ENCODE measurements at regions not wholly inside any gene's neighbourhood (a gene's known extent, or its start where the extent isn't known, plus 50 kb on each side); places are given as distances from the start of the nearest gene placed in this dataset.

DNA sequence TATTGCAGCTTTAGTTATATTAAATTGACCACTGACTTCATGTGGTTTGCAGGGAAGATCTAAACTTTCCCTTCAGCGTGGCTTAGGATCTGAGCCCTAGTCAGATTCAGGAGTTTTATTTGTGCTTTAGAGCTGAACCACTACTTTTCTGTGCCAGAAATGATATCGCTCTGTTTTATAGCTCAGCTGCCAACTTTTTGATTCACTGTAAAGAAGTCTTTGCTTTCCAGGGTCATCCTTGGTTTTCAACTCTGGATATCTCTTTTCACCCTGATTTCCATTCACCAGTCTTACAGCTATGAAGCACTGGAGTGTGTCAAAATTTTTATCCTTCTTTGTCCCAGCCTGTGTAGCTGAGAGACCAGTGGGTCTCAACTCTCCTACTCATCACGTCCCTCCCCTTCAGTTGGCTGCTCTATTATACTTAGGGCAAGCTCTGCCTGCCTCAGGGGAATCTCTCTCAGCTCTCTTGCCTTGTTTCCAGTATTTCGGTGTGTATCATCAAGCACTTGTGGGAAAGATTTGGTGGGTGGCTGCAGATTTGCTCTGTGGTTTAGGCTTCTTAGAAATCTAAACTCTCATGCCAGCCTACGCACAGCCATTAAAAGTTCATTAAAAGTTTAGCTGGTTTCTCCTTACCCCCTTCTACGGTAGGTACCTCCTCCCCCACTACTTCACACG lies 425.5 kb downstream of the TENT5A start:
- TF ChIP-seq TAF1 (conservative IDR thresholded peaks at IDR 0.05) (no peak), RXRA (IDR thresholded peaks at IDR 0.05) (no peak), FOXA1 (IDR thresholded peaks at IDR 0.05) (no peak), HNF4A (conservative IDR thresholded peaks at IDR 0.05) (no peak), FOXA2 (IDR thresholded peaks at IDR 0.05) (no peak), HNF4G (IDR thresholded peaks at IDR 0.05) (no peak)
- TF ChIP-seq, protein P1, sequence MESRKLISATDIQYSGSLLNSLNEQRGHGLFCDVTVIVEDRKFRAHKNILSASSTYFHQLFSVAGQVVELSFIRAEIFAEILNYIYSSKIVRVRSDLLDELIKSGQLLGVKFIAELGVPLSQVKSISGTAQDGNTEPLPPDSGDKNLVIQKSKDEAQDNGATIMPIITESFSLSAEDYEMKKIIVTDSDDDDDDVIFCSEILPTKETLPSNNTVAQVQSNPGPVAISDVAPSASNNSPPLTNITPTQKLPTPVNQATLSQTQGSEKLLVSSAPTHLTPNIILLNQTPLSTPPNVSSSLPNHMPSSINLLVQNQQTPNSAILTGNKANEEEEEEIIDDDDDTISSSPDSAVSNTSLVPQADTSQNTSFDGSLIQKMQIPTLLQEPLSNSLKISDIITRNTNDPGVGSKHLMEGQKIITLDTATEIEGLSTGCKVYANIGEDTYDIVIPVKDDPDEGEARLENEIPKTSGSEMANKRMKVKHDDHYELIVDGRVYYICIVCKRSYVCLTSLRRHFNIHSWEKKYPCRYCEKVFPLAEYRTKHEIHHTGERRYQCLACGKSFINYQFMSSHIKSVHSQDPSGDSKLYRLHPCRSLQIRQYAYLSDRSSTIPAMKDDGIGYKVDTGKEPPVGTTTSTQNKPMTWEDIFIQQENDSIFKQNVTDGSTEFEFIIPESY (IDR thresholded peaks at IDR 0.05), result no peak
- TF ChIP-seq, protein P2, sequence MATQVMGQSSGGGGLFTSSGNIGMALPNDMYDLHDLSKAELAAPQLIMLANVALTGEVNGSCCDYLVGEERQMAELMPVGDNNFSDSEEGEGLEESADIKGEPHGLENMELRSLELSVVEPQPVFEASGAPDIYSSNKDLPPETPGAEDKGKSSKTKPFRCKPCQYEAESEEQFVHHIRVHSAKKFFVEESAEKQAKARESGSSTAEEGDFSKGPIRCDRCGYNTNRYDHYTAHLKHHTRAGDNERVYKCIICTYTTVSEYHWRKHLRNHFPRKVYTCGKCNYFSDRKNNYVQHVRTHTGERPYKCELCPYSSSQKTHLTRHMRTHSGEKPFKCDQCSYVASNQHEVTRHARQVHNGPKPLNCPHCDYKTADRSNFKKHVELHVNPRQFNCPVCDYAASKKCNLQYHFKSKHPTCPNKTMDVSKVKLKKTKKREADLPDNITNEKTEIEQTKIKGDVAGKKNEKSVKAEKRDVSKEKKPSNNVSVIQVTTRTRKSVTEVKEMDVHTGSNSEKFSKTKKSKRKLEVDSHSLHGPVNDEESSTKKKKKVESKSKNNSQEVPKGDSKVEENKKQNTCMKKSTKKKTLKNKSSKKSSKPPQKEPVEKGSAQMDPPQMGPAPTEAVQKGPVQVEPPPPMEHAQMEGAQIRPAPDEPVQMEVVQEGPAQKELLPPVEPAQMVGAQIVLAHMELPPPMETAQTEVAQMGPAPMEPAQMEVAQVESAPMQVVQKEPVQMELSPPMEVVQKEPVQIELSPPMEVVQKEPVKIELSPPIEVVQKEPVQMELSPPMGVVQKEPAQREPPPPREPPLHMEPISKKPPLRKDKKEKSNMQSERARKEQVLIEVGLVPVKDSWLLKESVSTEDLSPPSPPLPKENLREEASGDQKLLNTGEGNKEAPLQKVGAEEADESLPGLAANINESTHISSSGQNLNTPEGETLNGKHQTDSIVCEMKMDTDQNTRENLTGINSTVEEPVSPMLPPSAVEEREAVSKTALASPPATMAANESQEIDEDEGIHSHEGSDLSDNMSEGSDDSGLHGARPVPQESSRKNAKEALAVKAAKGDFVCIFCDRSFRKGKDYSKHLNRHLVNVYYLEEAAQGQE (IDR thresholded peaks at IDR 0.05), result no peak
- TF ChIP-seq, protein P3, sequence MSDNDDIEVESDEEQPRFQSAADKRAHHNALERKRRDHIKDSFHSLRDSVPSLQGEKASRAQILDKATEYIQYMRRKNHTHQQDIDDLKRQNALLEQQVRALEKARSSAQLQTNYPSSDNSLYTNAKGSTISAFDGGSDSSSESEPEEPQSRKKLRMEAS (IDR thresholded peaks at IDR 0.05), result no peak
- TF ChIP-seq, protein P4, sequence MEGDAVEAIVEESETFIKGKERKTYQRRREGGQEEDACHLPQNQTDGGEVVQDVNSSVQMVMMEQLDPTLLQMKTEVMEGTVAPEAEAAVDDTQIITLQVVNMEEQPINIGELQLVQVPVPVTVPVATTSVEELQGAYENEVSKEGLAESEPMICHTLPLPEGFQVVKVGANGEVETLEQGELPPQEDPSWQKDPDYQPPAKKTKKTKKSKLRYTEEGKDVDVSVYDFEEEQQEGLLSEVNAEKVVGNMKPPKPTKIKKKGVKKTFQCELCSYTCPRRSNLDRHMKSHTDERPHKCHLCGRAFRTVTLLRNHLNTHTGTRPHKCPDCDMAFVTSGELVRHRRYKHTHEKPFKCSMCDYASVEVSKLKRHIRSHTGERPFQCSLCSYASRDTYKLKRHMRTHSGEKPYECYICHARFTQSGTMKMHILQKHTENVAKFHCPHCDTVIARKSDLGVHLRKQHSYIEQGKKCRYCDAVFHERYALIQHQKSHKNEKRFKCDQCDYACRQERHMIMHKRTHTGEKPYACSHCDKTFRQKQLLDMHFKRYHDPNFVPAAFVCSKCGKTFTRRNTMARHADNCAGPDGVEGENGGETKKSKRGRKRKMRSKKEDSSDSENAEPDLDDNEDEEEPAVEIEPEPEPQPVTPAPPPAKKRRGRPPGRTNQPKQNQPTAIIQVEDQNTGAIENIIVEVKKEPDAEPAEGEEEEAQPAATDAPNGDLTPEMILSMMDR (IDR thresholded peaks at IDR 0.05; ENCODE audit: low read depth, low read length, missing input control), result no peak
- TF ChIP-seq, protein P5, sequence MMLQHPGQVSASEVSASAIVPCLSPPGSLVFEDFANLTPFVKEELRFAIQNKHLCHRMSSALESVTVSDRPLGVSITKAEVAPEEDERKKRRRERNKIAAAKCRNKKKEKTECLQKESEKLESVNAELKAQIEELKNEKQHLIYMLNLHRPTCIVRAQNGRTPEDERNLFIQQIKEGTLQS (IDR thresholded peaks at IDR 0.05), result no peak
- Histone ChIP-seq H3K36me3 (ENCODE audit: control insufficient read depth in 4 of 4, insufficient read depth in 3 of 4, low read depth in 1 of 4, low read length in 3 of 4) (no peaks in the 10 kb centered on the region), H3K27me3 (ENCODE audit: control insufficient read depth in 4 of 4, insufficient read depth in 4 of 4, low read length in 3 of 4) (no peaks in the 10 kb centered on the region), H3K27ac (ENCODE audit: low read depth in 1 of 2, low read length in 2 of 2) (no peak overlapping the region), H3K4me1 (ENCODE audit: control insufficient read depth in 4 of 4, insufficient read depth in 4 of 4, low read length in 3 of 4) (no peaks in the 10 kb centered on the region), H3K9ac (ENCODE audit: low read depth in 1 of 2, low read length in 2 of 2) (no peak overlapping the region), H3K4me3 (ENCODE audit: low read depth in 1 of 3, low read length in 3 of 3) (no peak overlapping the region), H3K9me3 (ENCODE audit: control insufficient read depth in 4 of 4, low read length in 3 of 4) (no peaks in the 10 kb centered on the region)
- WGBS, result 80% methylated on average over 7 of the region's 7 CpGs
- no peak for DNase-seq (ENCODE audit: low spot score)

DNA sequence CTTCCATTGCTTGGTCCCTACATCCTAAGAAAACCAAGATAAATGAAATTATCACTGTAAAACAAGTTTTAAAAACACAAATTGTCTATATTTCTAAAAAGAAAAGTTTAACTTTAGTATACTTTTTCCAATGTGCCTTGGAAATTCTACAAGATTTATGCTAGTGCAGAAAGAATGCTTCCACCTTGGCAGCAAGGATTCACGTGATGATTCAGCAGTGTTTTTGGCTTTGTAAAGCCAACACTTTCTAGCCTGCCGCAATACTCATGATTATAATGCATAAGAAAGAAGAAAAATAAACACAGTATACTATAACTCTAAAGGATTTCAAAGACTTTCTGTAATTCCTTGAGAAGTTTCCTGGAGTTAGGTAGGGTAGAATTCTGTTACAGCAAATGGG lies 442.7 kb downstream of the TENT5A start:
- no peak for DNase-seq (ENCODE audit: low spot score)
- Histone ChIP-seq H3K9me3 (ENCODE audit: control insufficient read depth in 4 of 4, low read length in 3 of 4) (peaks cover 0 to 8% (median 2%) of the 10 kb centered on the region in 4 donors), H3K9ac (ENCODE audit: low read depth in 1 of 2, low read length in 2 of 2) (no peak overlapping the region), H3K4me3 (ENCODE audit: low read depth in 1 of 3, low read length in 3 of 3) (no peak overlapping the region), H3K4me1 (ENCODE audit: control insufficient read depth in 4 of 4, insufficient read depth in 4 of 4, low read length in 3 of 4) (peaks cover 1 to 21% (median 11%) of the 10 kb centered on the region in 4 donors), H3K27me3 (ENCODE audit: control insufficient read depth in 4 of 4, insufficient read depth in 4 of 4, low read length in 3 of 4) (no peaks in the 10 kb centered on the region), H3K27ac (ENCODE audit: low read depth in 1 of 2, low read length in 2 of 2) (no peak overlapping the region), H3K36me3 (ENCODE audit: control insufficient read depth in 4 of 4, insufficient read depth in 3 of 4, low read depth in 1 of 4, low read length in 3 of 4) (no peaks in the 10 kb centered on the region)
- WGBS, result 96% methylated on average over 2 of the region's 2 CpGs
- TF ChIP-seq RAD21 (IDR thresholded peaks at IDR 0.05), result no peak
- TF ChIP-seq, protein P4 (IDR thresholded peaks at IDR 0.05; ENCODE audit: low read depth, low read length, missing input control), result no peak
- TF ChIP-seq, protein P5 (IDR thresholded peaks at IDR 0.05), result no peak
- TF ChIP-seq TAF1 (conservative IDR thresholded peaks at IDR 0.05), result no peak
- TF ChIP-seq YY1 (IDR thresholded peaks at IDR 0.05), result no peak
- no peak for TF ChIP-seq JUND (IDR thresholded peaks at IDR 0.05)
- TF ChIP-seq SP1 (IDR thresholded peaks at IDR 0.05), result no peak
- TF ChIP-seq FOXA1 (IDR thresholded peaks at IDR 0.05), result no peak
- no peak for TF ChIP-seq NR2F2 (IDR thresholded peaks at IDR 0.05)
- no peak for TF ChIP-seq RXRA (IDR thresholded peaks at IDR 0.05)
- TF ChIP-seq, protein P1 (IDR thresholded peaks at IDR 0.05), result no peak
